Uterus (tissue), 2 donors: ENCODE measurements at regions not wholly inside any gene's neighbourhood (a gene's known extent, or its start where the extent isn't known, plus 50 kb on each side); places are given as distances from the start of the nearest gene placed in this dataset.

Source experiments
- CTCF ChIP-seq, 4 experiments: fragments of 200-600 bp in 2 of 4; fragments of 450-650 bp in 2 of 4; sonication (generic) in 2 of 4; IDR thresholded peaks; one replicate each; pipeline ENCODE4 v1.5.1; 2016 to 2019; ENCODE audit warnings: antibody characterized with exemption in 4 of 4, mild to moderate bottlenecking in 2 of 4, moderate library complexity in 1 of 4
- POLR2A ChIP-seq, 2 donors: fragments of 450-650 bp; IDR thresholded peaks; one replicate each; pipeline ENCODE4 v1.6.1; 2016; ENCODE audit warnings: antibody characterized with exemption in 2 of 2, mild to moderate bottlenecking in 1 of 2, moderate library complexity in 1 of 2

- TF ChIP-seq CTCF (IDR thresholded peaks at IDR 0.05) (no peak), POLR2A (IDR thresholded peaks at IDR 0.05) (no peak)
Measured at GRCh38 chr7:15043931-15044330, 141.4 kb upstream of the DGKB start.
